Right forelimb (tissue), 1 donor: ENCODE measurements at regions not wholly inside any gene's neighbourhood (a gene's known extent, or its start where the extent isn't known, plus 50 kb on each side); places are given as distances from the start of the nearest gene placed in this dataset.

Experiments used
- DNase-seq: peaks from one replicate; pipeline ENCODE4 v3.0.0-alpha.2; 2018

- DNase-seq: no peak
These were observed 78.8 kb upstream of the NTRK2 start for GRCh38 chr9:84590706-84591105.

GRCh38 chr9:84592918-84593317 is 76.6 kb upstream of the NTRK2 start:
- DNase-seq: no peak

- DNase-seq: no peak
These were observed 76.2 kb upstream of the NTRK2 start for GRCh38 chr9:84593352-84593751.

- DNase-seq: no peak
These were observed 72.4 kb upstream of the NTRK2 start for GRCh38 chr9:84597131-84597530.

GRCh38 chr9:84598921-84599636 is 70.5 kb upstream of the NTRK2 start:
- no peak for DNase-seq

GRCh38 chr9:84600739-84601138 is 68.8 kb upstream of the NTRK2 start:
- DNase-seq: no peak

- DNase-seq: no peak
These were observed 65.3 kb upstream of the NTRK2 start for GRCh38 chr9:84604223-84604622.

- DNase-seq: no peak
These were observed 59.8 kb upstream of the NTRK2 start for GRCh38 chr9:84609779-84610178.

GRCh38 chr9:84613431-84613830 is 56.1 kb upstream of the NTRK2 start:
- no peak for DNase-seq

GRCh38 chr9:84615544-84615943 is 54.0 kb upstream of the NTRK2 start:
- DNase-seq: no peak

- no peak for DNase-seq
These were observed 52.0 kb upstream of the NTRK2 start for GRCh38 chr9:84617411-84618029.
